Stimulated activated CD4-positive, alpha-beta T cell treated with anti-CD3 and anti-CD28 coated beads, Interleukin-12 subunit alpha, Interleukin-12 subunit beta, amount 100 ng/mL, for 24 hours (primary cell): ENCODE measurements at regions not wholly inside any gene's neighbourhood (a gene's known extent, or its start where the extent isn't known, plus 50 kb on each side); places are given as distances from the start of the nearest gene placed in this dataset.

Source experiments
- DNase-seq, 2 experiments: peaks; one replicate each; pipeline ENCODE4 v3.0.0-alpha.2; 2020; ENCODE audit warnings: low read depth in 2 of 2

GRCh38 chr18:72360634-72361033, 183.5 kb downstream of the CBLN2 start:
- DNase-seq, result no peak

GRCh38 chr18:72342933-72343332, 201.2 kb downstream of the CBLN2 start:
- no peak for DNase-seq

GRCh38 chr18:72339976-72340375, 204.2 kb downstream of the CBLN2 start:
- no peak for DNase-seq

- DNase-seq, result no peak
Observed at GRCh38 chr18:72336786-72337185, 207.4 kb downstream of the CBLN2 start.

GRCh38 chr18:72329533-72329932, 214.6 kb downstream of the CBLN2 start:
- no peak for DNase-seq

- DNase-seq, result no peak
Observed at GRCh38 chr18:72325307-72325706, 218.8 kb downstream of the CBLN2 start.

GRCh38 chr18:72324677-72325076, 219.5 kb downstream of the CBLN2 start:
- DNase-seq, result no peak

- DNase-seq, result no peak
Observed at GRCh38 chr18:72316497-72316896, 227.6 kb downstream of the CBLN2 start.

GRCh38 chr18:72283148-72283925, 260.8 kb downstream of the CBLN2 start:
- DNase-seq, result no peak

- no peak for DNase-seq
Observed at GRCh38 chr18:72273025-72273424, 271.1 kb downstream of the CBLN2 start.

GRCh38 chr18:72261590-72261989, 282.6 kb downstream of the CBLN2 start:
- DNase-seq, result no peak

- no peak for DNase-seq
Observed at GRCh38 chr18:72246076-72246475, 298.1 kb downstream of the CBLN2 start.

GRCh38 chr18:72235422-72235821, 308.7 kb downstream of the CBLN2 start:
- no peak for DNase-seq

GRCh38 chr18:72233106-72233505, 311.0 kb downstream of the CBLN2 start:
- DNase-seq, result no peak

- no peak for DNase-seq
Observed at GRCh38 chr18:72232644-72233043, 311.5 kb downstream of the CBLN2 start.

- DNase-seq, result no peak
Observed at GRCh38 chr18:72225958-72226357, 318.2 kb downstream of the CBLN2 start.

- no peak for DNase-seq
Observed at GRCh38 chr18:72223733-72224132, 320.4 kb downstream of the CBLN2 start.

- DNase-seq, result no peak
Observed at GRCh38 chr18:72208920-72209676, 335.0 kb downstream of the CBLN2 start.

- DNase-seq, result no peak
Observed at GRCh38 chr18:72207280-72207679, 336.9 kb downstream of the CBLN2 start.

- no peak for DNase-seq
Observed at GRCh38 chr18:72206814-72207213, 337.3 kb downstream of the CBLN2 start.

- DNase-seq, result no peak
Observed at GRCh38 chr18:72201032-72201431, 343.1 kb downstream of the CBLN2 start.

GRCh38 chr18:72197591-72197990, 346.6 kb downstream of the CBLN2 start:
- no peak for DNase-seq

GRCh38 chr18:72194072-72194471, 350.1 kb downstream of the CBLN2 start:
- no peak for DNase-seq
